ENCODE measurements at regions not wholly inside any gene's neighbourhood (a gene's known extent, or its start where the extent isn't known, plus 50 kb on each side); places are given as distances from the start of the nearest gene placed in this dataset.

DNA sequence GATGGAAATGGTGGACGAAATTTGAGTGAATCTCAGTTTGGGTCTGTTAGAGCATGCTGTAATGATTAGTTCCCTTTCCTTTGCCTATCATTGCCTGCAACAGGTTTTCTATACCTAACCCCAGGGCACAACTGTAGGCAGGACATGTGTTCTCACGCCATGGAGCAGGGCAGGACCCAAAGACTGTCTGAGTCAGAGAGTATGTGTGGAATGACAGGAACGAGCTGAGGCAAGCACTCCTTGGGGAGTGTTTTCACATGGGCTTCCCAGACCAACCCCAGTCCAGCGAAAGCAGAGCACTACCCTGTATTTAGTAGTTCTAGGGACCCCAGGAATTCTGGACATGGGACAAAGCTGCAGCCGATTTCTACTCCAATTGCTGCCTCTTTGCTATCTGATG, 234.2 kb downstream of the HACE1 start:
- TF ChIP-seq, protein P1, sequence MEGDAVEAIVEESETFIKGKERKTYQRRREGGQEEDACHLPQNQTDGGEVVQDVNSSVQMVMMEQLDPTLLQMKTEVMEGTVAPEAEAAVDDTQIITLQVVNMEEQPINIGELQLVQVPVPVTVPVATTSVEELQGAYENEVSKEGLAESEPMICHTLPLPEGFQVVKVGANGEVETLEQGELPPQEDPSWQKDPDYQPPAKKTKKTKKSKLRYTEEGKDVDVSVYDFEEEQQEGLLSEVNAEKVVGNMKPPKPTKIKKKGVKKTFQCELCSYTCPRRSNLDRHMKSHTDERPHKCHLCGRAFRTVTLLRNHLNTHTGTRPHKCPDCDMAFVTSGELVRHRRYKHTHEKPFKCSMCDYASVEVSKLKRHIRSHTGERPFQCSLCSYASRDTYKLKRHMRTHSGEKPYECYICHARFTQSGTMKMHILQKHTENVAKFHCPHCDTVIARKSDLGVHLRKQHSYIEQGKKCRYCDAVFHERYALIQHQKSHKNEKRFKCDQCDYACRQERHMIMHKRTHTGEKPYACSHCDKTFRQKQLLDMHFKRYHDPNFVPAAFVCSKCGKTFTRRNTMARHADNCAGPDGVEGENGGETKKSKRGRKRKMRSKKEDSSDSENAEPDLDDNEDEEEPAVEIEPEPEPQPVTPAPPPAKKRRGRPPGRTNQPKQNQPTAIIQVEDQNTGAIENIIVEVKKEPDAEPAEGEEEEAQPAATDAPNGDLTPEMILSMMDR (IDR thresholded peaks at IDR 0.05; ENCODE audit: extremely low read depth in 1 of 2, insufficient read depth in 1 of 2, low read depth in 1 of 2, low read length in 2 of 2): no peak
- TF ChIP-seq, protein P2, sequence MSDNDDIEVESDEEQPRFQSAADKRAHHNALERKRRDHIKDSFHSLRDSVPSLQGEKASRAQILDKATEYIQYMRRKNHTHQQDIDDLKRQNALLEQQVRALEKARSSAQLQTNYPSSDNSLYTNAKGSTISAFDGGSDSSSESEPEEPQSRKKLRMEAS (IDR thresholded peaks at IDR 0.05; ENCODE audit: insufficient read depth, insufficient read length): no peak

Data from endothelial cell of umbilical vein (primary cell).